ENCODE measurements at regions not wholly inside any gene's neighbourhood (a gene's known extent, or its start where the extent isn't known, plus 50 kb on each side); places are given as distances from the start of the nearest gene placed in this dataset.

DNA sequence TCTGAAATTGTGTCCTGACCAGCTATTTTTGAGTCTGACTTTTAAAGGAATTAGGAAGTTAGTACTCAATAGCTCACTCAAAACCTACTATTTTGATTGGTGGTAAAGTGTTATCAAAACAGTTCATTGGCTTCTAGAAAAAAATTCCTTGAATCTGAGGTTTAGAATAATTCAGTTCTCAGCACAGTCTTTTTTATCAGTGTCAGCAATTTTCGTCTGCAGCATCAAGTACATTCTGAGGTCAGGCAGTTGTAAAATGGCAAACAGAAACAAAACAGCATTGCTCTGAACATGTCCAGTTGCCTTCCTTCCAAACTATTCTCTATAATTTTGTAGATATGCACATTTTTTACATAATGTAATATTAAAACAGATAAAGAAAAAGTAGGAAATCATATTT is 1644.1 kb downstream of the SLITRK5 start:
- Histone ChIP-seq H3K4me3 (ENCODE audit: low read length) (no peak overlapping the region), H3K9me3 (ENCODE audit: insufficient read depth, low read depth, low read length) (no peaks in the 10 kb centered on the region), H3K27ac (ENCODE audit: low read length) (no peak overlapping the region), H3K27me3 (ENCODE audit: insufficient read depth, low read length) (no peaks in the 10 kb centered on the region), H3K36me3 (ENCODE audit: insufficient read depth, low read depth, low read length) (no peaks in the 10 kb centered on the region), H3K4me1 (ENCODE audit: insufficient read depth, low read length) (no peaks in the 10 kb centered on the region), H3K9ac (ENCODE audit: low read depth, low read length) (no peak overlapping the region)

DNA sequence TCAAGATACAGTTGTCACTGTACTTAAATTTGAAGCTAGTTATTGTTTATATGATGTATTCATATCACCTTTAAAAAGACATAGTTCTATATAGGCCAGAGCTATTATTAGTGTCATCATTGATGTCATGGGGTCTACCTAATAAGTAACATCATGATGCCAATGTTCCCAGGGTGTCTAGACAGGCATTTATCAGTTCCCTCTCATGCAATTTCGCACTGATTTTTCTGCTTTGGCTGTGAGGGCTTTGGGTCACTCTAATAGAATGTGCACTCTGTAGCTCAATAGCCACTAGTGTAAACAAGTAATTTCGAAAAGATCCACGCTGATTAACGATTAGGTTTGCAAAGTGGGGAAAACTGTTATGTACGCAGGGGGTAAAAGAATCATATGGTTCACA is 1651.3 kb downstream of the SLITRK5 start:
- H3K36me3 ChIP-seq (ENCODE audit: insufficient read depth, low read depth, low read length), result no peaks in the 10 kb centered on the region
- no peaks in the 10 kb centered on the region for H3K27me3 ChIP-seq (ENCODE audit: insufficient read depth, low read length)
- no peak overlapping the region for H3K9ac ChIP-seq (ENCODE audit: low read depth, low read length)
- H3K27ac ChIP-seq (ENCODE audit: low read length), result no peak overlapping the region
- no peak overlapping the region for H3K4me3 ChIP-seq (ENCODE audit: low read length)
- H3K4me1 ChIP-seq (ENCODE audit: insufficient read depth, low read length), result peaks cover 9% of the 10 kb centered on the region; the same call in 1 of the 2 replicates
- H3K9me3 ChIP-seq (ENCODE audit: insufficient read depth, low read depth, low read length), result no peaks in the 10 kb centered on the region

GRCh38 chr13:89324582-89324981 is 1653.4 kb downstream of the SLITRK5 start:
- Histone ChIP-seq H3K27ac (ENCODE audit: low read length) (no peak overlapping the region), H3K4me3 (ENCODE audit: low read length) (no peak overlapping the region), H3K36me3 (ENCODE audit: insufficient read depth, low read depth, low read length) (no peaks in the 10 kb centered on the region), H3K27me3 (ENCODE audit: insufficient read depth, low read length) (no peaks in the 10 kb centered on the region), H3K4me1 (ENCODE audit: insufficient read depth, low read length) (peaks cover 9% of the 10 kb centered on the region; the same call in 1 of the 2 replicates), H3K9me3 (ENCODE audit: insufficient read depth, low read depth, low read length) (no peaks in the 10 kb centered on the region), H3K9ac (ENCODE audit: low read depth, low read length) (no peak overlapping the region)

- no peaks in the 10 kb centered on the region for H3K4me1 ChIP-seq (ENCODE audit: insufficient read depth, low read length)
Observed at GRCh38 chr13:89343165-89343564, 1672.0 kb downstream of the SLITRK5 start.

DNA sequence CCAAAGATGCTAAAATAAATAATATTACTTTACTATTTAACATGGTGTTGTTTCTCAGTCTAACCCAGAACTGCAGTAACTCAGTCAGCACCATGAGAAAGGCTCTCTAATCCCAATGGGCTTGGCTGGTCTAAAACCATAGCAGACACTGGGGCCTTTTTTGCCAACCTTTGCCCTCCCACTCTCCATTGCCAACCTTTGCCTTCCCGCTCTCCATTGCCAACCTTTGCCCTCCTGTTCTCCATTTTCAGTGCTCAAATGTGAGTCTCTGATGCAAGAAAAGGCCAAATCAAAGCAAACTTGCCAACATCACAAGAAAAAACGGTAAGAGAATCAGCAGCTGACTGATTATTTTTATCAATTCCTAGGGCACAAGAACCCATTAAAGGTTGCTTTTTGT is 1681.2 kb downstream of the SLITRK5 start:
- no peak overlapping the region for H3K9ac ChIP-seq (ENCODE audit: low read depth, low read length)
- H3K27ac ChIP-seq (ENCODE audit: low read length), result no peak overlapping the region
- no peaks in the 10 kb centered on the region for H3K36me3 ChIP-seq (ENCODE audit: insufficient read depth, low read depth, low read length)
- H3K4me1 ChIP-seq (ENCODE audit: insufficient read depth, low read length), result no peaks in the 10 kb centered on the region; the same call in 1 of the 2 replicates
- no peaks in the 10 kb centered on the region for H3K9me3 ChIP-seq (ENCODE audit: insufficient read depth, low read depth, low read length)
- H3K27me3 ChIP-seq (ENCODE audit: insufficient read depth, low read length), result no peaks in the 10 kb centered on the region
- H3K4me3 ChIP-seq (ENCODE audit: low read length), result no peak overlapping the region

More at GRCh38 chr13:89343165-89343564, 1672.0 kb downstream of the SLITRK5 start:
- no peak overlapping the region for H3K9ac ChIP-seq (ENCODE audit: low read depth, low read length)
- no peaks in the 10 kb centered on the region for H3K27me3 ChIP-seq (ENCODE audit: insufficient read depth, low read length)
- no peak overlapping the region for H3K4me3 ChIP-seq (ENCODE audit: low read length)
- peaks cover 7% of the 10 kb centered on the region; the same call in 1 of the 2 replicates for H3K9me3 ChIP-seq (ENCODE audit: insufficient read depth, low read depth, low read length)
- H3K27ac ChIP-seq (ENCODE audit: low read length), result no peak overlapping the region
- H3K36me3 ChIP-seq (ENCODE audit: insufficient read depth, low read depth, low read length), result no peaks in the 10 kb centered on the region

- Histone ChIP-seq H3K27ac (ENCODE audit: low read length) (no peak overlapping the region), H3K9ac (ENCODE audit: low read depth, low read length) (no peak overlapping the region), H3K27me3 (ENCODE audit: insufficient read depth, low read length) (no peaks in the 10 kb centered on the region), H3K4me3 (ENCODE audit: low read length) (no peak overlapping the region), H3K4me1 (ENCODE audit: insufficient read depth, low read length) (peaks cover 5% of the 10 kb centered on the region; the same call in 1 of the 2 replicates), H3K36me3 (ENCODE audit: insufficient read depth, low read depth, low read length) (no peaks in the 10 kb centered on the region), H3K9me3 (ENCODE audit: insufficient read depth, low read depth, low read length) (no peaks in the 10 kb centered on the region)
Observed at GRCh38 chr13:89361909-89362308, 1690.7 kb downstream of the SLITRK5 start.

DNA sequence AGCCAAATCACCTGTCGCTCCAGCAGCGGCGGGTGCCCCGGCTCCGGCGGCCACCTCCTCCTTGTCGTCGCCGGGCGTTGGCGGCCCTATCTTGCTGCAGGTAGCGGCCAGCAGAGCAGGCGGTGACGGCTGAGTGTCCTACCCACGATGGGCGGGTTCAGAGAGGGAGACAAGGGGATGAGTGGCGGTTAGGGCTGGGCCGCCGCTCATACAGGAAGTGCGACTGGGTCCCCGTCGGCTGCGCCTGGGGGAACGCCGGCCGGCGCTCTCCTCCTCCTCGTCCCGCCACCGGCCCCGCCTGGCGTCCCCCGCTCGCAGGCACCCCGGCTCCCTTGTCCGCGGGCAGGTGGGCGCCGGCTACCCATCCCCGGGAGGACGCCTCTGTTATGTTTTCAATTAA is 1692.0 kb downstream of the SLITRK5 start:
- H3K27me3 ChIP-seq (ENCODE audit: insufficient read depth, low read length), result no peaks in the 10 kb centered on the region
- no peak overlapping the region for H3K4me3 ChIP-seq (ENCODE audit: low read length)
- H3K9me3 ChIP-seq (ENCODE audit: insufficient read depth, low read depth, low read length), result no peaks in the 10 kb centered on the region
- H3K36me3 ChIP-seq (ENCODE audit: insufficient read depth, low read depth, low read length), result no peaks in the 10 kb centered on the region
- no peak overlapping the region for H3K27ac ChIP-seq (ENCODE audit: low read length)
- H3K9ac ChIP-seq (ENCODE audit: low read depth, low read length), result no peak overlapping the region
- peaks cover 5% of the 10 kb centered on the region; the same call in 1 of the 2 replicates for H3K4me1 ChIP-seq (ENCODE audit: insufficient read depth, low read length)

DNA sequence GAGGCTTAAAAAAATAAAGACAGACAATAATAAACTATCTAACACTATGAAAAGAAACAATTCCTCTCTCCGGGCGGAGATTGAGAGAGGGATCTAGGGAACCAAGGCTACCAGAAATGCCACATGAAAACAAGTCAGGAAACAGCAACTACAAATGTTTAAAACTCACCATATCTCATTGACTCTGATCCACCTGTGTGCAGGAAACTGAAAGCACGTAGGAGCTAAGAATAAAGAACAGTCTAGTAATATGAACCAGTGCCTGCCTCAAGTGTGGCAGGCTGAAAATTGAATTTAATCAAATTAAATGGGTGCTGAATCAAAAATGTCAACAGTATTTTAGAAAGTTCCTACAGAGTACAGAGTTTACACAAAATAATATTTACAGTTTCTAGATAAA is 1701.0 kb downstream of the SLITRK5 start:
- H3K4me1 ChIP-seq (ENCODE audit: insufficient read depth, low read length), result no peaks in the 10 kb centered on the region
- H3K36me3 ChIP-seq (ENCODE audit: insufficient read depth, low read depth, low read length), result no peaks in the 10 kb centered on the region
- H3K27ac ChIP-seq (ENCODE audit: low read length), result no peak overlapping the region
- no peak overlapping the region for H3K4me3 ChIP-seq (ENCODE audit: low read length)
- H3K9me3 ChIP-seq (ENCODE audit: insufficient read depth, low read depth, low read length), result no peaks in the 10 kb centered on the region
- no peaks in the 10 kb centered on the region for H3K27me3 ChIP-seq (ENCODE audit: insufficient read depth, low read length)
- H3K9ac ChIP-seq (ENCODE audit: low read depth, low read length), result no peak overlapping the region

DNA sequence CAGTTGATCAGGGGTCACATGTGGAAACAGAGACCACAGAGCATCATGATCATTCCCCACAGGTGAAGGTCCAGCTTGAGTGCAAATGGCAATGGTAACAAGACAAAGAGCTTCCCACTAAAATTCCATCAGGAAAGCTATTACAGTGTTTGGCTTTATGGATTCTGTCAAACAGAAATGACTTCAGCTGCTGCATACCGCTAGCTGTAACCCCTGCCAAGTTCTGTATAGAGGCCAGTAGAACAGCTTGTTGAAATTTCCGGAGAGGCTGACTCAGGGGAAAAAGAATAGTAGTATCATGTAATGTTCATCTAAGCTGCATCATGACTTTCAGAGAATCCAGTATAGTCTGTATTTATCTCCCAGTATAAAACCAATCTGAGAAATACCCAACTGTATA is 1704.7 kb downstream of the SLITRK5 start:
- Histone ChIP-seq H3K36me3 (ENCODE audit: insufficient read depth, low read depth, low read length) (no peaks in the 10 kb centered on the region), H3K4me1 (ENCODE audit: insufficient read depth, low read length) (no peaks in the 10 kb centered on the region), H3K9ac (ENCODE audit: low read depth, low read length) (no peak overlapping the region), H3K4me3 (ENCODE audit: low read length) (no peak overlapping the region), H3K27ac (ENCODE audit: low read length) (no peak overlapping the region), H3K9me3 (ENCODE audit: insufficient read depth, low read depth, low read length) (no peaks in the 10 kb centered on the region), H3K27me3 (ENCODE audit: insufficient read depth, low read length) (no peaks in the 10 kb centered on the region)

GRCh38 chr13:89380101-89380500 is 1708.9 kb downstream of the SLITRK5 start:
- Histone ChIP-seq H3K4me1 (ENCODE audit: insufficient read depth, low read length) (no peaks in the 10 kb centered on the region), H3K27me3 (ENCODE audit: insufficient read depth, low read length) (no peaks in the 10 kb centered on the region), H3K9ac (ENCODE audit: low read depth, low read length) (no peak overlapping the region), H3K4me3 (ENCODE audit: low read length) (no peak overlapping the region), H3K36me3 (ENCODE audit: insufficient read depth, low read depth, low read length) (no peaks in the 10 kb centered on the region), H3K9me3 (ENCODE audit: insufficient read depth, low read depth, low read length) (no peaks in the 10 kb centered on the region; the same call in 1 of the 2 replicates), H3K27ac (ENCODE audit: low read length) (no peak overlapping the region)

- Histone ChIP-seq H3K27ac (ENCODE audit: low read length) (no peak overlapping the region), H3K9me3 (ENCODE audit: insufficient read depth, low read depth, low read length) (no peaks in the 10 kb centered on the region; the same call in 1 of the 2 replicates), H3K4me3 (ENCODE audit: low read length) (no peak overlapping the region), H3K4me1 (ENCODE audit: insufficient read depth, low read length) (no peaks in the 10 kb centered on the region), H3K9ac (ENCODE audit: low read depth, low read length) (no peak overlapping the region), H3K36me3 (ENCODE audit: insufficient read depth, low read depth, low read length) (no peaks in the 10 kb centered on the region), H3K27me3 (ENCODE audit: insufficient read depth, low read length) (no peaks in the 10 kb centered on the region)
Observed at GRCh38 chr13:89382981-89383380, 1711.8 kb downstream of the SLITRK5 start.

- Histone ChIP-seq H3K4me1 (ENCODE audit: insufficient read depth, low read length) (no peaks in the 10 kb centered on the region), H3K9ac (ENCODE audit: low read depth, low read length) (no peak overlapping the region), H3K27ac (ENCODE audit: low read length) (no peak overlapping the region), H3K9me3 (ENCODE audit: insufficient read depth, low read depth, low read length) (no peaks in the 10 kb centered on the region; the same call in 1 of the 2 replicates), H3K36me3 (ENCODE audit: insufficient read depth, low read depth, low read length) (no peaks in the 10 kb centered on the region), H3K27me3 (ENCODE audit: insufficient read depth, low read length) (no peaks in the 10 kb centered on the region), H3K4me3 (ENCODE audit: low read length) (no peak overlapping the region)
Observed at GRCh38 chr13:89383891-89384290, 1712.7 kb downstream of the SLITRK5 start.
